ENCODE measurements at regions not wholly inside any gene's neighbourhood (a gene's known extent, or its start where the extent isn't known, plus 50 kb on each side); places are given as distances from the start of the nearest gene placed in this dataset.

DNA sequence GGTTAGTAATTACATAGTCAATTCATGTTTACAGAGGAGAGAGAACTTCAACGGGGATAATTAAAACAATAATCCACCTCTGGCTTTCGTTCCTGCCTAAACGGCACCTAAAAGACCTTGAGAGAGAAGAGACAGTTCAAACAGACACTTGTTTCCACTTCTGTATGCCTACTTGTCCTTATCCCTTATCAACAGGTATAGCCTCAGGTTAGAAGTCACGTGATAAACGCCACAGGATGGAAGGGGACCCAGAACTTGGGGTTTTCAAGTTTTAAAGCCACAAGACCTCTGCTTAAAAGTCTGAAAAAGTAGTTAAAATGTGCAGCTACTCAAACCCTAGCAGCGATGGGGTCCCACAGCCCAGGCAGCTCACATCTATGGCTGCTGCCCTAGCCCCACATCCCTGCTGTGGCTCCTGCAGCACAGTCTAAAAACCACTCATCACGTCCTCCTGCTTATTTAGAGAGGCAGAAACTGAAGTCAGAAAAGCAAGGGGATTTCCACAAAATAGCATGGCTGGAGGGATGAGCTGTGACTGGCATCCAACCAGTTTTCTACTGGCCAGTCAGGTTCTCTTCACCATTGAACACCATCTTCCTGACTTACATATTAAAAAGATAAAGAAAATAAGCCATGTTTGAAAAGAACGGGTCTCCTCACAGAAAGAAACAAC lies 51.2 kb upstream of the SEC16B start:
- TF ChIP-seq, protein P1, sequence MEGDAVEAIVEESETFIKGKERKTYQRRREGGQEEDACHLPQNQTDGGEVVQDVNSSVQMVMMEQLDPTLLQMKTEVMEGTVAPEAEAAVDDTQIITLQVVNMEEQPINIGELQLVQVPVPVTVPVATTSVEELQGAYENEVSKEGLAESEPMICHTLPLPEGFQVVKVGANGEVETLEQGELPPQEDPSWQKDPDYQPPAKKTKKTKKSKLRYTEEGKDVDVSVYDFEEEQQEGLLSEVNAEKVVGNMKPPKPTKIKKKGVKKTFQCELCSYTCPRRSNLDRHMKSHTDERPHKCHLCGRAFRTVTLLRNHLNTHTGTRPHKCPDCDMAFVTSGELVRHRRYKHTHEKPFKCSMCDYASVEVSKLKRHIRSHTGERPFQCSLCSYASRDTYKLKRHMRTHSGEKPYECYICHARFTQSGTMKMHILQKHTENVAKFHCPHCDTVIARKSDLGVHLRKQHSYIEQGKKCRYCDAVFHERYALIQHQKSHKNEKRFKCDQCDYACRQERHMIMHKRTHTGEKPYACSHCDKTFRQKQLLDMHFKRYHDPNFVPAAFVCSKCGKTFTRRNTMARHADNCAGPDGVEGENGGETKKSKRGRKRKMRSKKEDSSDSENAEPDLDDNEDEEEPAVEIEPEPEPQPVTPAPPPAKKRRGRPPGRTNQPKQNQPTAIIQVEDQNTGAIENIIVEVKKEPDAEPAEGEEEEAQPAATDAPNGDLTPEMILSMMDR (IDR thresholded peaks at IDR 0.05), result no peak
- TF ChIP-seq POLR2A (IDR thresholded peaks at IDR 0.05), result no peak
- Histone ChIP-seq H3K4me1 (replicated peaks in 1 of 2) (no peaks in the 10 kb centered on the region), H3K4me3 (no peak overlapping the region), H3K36me3 (replicated peaks in 1 of 2) (no peaks in the 10 kb centered on the region), H3K9me3 (replicated peaks in 1 of 3) (no peaks in the 10 kb centered on the region), H3K27ac (no peak overlapping the region), H3K27me3 (no peaks in the 10 kb centered on the region)
- DNase-seq, result no peak
- intact Hi-C loops (cut with DNase I), result loop anchor here in 1 of 2 donors (10.0 kb wide), 1 partner anchor 46 kb away; the partner anchor contains the start of gene SEC16B
- 80 to 90% (median 86%) methylated on average over 8 of the region's 8 CpGs for WGBS, 4 donors

DNA sequence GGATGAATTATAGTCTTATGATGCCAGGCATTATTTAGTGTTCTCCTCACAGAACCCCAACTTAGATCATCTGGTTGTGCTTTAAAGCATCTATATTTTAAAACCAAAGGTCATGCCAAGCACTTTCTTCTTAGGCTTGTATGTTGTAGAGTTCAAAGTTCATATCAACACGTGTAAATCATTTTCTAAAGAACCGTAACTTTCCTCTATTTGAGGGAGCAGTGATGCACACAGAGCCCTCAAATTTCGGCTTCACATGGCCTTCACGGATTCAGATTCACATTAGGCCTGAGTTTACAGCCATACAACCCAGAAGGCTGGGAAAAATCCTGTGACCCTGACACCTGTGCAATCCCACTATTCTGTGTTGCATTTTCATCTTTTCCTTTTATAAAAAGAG lies 52.1 kb upstream of the SEC16B start:
- TF ChIP-seq, protein P1 (IDR thresholded peaks at IDR 0.05), result no peak
- no peak for TF ChIP-seq POLR2A (IDR thresholded peaks at IDR 0.05)
- Histone ChIP-seq H3K27ac (no peak overlapping the region), H3K9me3 (replicated peaks in 1 of 3) (no peaks in the 10 kb centered on the region), H3K27me3 (no peaks in the 10 kb centered on the region), H3K4me1 (replicated peaks in 1 of 2) (no peaks in the 10 kb centered on the region), H3K36me3 (replicated peaks in 1 of 2) (no peaks in the 10 kb centered on the region), H3K4me3 (no peak overlapping the region)
- WGBS, 4 donors, result 87 to 97% (median 91%) methylated on average over 4 of the region's 4 CpGs
- no peak for DNase-seq
- intact Hi-C loops (cut with DNase I), result loop anchor here in 1 of 2 donors (10.0 kb wide), 1 partner anchor 47 kb away; the partner anchor contains the start of gene SEC16B

DNA sequence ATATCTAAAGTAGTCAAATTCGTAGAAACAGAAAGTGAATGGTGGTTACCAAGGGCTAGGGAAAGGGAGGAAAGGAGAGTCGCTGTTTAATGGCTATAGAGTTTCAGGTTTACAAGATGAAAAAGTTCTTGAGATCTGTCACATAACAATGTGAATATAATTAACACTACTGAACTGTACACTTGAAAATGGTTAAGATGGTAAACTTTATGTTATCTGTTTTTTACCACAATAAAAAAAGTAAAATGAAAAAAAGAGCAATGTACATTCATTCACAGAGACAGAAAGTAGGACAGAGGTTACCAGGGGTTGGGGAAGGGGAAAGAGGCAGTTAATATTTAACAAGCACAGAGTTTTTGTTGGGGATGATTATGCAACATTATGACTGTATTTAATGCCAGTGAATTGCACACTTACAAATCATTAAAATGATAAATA lies 53.3 kb upstream of the SEC16B start:
- H3K9me3 ChIP-seq (replicated peaks in 1 of 3), result no peaks in the 10 kb centered on the region
- H3K36me3 ChIP-seq (replicated peaks in 1 of 2), result no peaks in the 10 kb centered on the region
- H3K4me3 ChIP-seq, result no peak overlapping the region
- no peaks in the 10 kb centered on the region for H3K27me3 ChIP-seq
- no peaks in the 10 kb centered on the region for H3K4me1 ChIP-seq (replicated peaks in 1 of 2)
- TF ChIP-seq, protein P1 (IDR thresholded peaks at IDR 0.05), result no peak
- TF ChIP-seq POLR2A (IDR thresholded peaks at IDR 0.05), result no peak
- intact Hi-C loops (cut with DNase I), result loop anchor here in 1 of 2 donors (10.0 kb wide), 1 partner anchor 48 kb away; the partner anchor contains the start of gene SEC16B
- WGBS, 4 donors, result 87 to 96% (median 92%) methylated on average over 2 of the region's 2 CpGs
- no peak for DNase-seq
- H3K27ac ChIP-seq, result no peak overlapping the region

DNA sequence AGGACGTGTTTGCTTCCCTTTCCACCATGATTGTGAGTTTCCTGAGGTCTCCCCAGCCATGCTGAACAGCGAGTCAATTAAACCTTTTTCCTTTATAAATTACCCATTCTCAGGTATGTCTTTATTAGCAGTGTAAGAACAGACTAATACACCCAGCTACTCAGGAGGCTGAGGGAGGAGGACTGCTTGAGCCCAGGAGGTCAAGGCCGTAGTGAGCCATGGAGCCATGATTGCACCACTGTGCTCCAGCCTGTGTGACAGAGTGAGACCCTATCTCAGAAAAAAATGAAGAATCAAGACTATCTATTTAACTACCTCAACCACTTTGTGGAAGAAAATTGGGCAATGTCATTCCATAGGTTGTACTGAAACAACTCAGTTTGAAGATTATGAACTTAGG lies 54.6 kb upstream of the SEC16B start:
- WGBS, 4 donors, result 92 to 96% (median 93%) methylated on average over 3 of the region's 3 CpGs
- no peaks in the 10 kb centered on the region for H3K27me3 ChIP-seq
- intact Hi-C loops (cut with DNase I), result loop anchor here in 1 of 2 donors (10.0 kb wide), 1 partner anchor 50 kb away; the partner anchor contains the start of gene SEC16B
- H3K27ac ChIP-seq, result no peak overlapping the region
- H3K36me3 ChIP-seq (replicated peaks in 1 of 2), result no peaks in the 10 kb centered on the region
- no peaks in the 10 kb centered on the region for H3K4me1 ChIP-seq (replicated peaks in 1 of 2)
- no peak overlapping the region for H3K4me3 ChIP-seq
- no peaks in the 10 kb centered on the region for H3K9me3 ChIP-seq (replicated peaks in 1 of 3)
- TF ChIP-seq, protein P1 (IDR thresholded peaks at IDR 0.05), result no peak
- no peak for TF ChIP-seq POLR2A (IDR thresholded peaks at IDR 0.05)
- DNase-seq, result no peak
